ENCODE measurements at regions not wholly inside any gene's neighbourhood (a gene's known extent, or its start where the extent isn't known, plus 50 kb on each side); places are given as distances from the start of the nearest gene placed in this dataset.
"Not testable (repeated sequence)": the region's sequence is repeated elsewhere in the genome, so short reads cannot be mapped to it uniquely, and the experiment has no call there.

GRCh38 chr10:8835453-8836167 is 781.1 kb downstream of the GATA3 start:
- Mint-ChIP-seq H3K27ac (no peak overlapping the region), H3K4me3 (no peak overlapping the region), H3K4me1 (no peaks in the 10 kb centered on the region), H3K9me3 (peaks cover 2% of the 10 kb centered on the region), H3K36me3 (no peaks in the 10 kb centered on the region)
- no peak for DNase-seq (ENCODE audit: low spot score in 2 of 2)
- ATAC-seq, result no peak

DNA sequence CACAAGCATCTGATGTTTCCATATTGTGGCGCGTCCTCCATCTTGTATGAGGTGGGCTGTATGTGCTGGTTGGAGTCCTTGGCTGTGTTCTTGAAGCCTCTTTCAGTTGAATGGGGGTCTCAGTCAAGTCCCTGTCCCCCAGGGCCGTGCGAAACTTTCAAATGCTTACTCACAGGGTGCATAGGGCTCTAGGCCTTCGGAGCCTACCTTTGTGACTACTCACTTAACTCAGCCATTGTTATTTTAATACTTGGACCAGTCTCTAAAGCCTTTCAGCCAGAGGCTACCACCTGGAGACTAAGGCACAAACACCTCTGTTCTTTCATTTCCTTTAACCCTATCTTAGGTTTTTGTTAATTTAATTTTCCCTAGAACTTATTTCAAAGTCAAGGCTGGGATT is 785.9 kb downstream of the GATA3 start:
- ATAC-seq, result no peak
- no peaks in the 10 kb centered on the region for H3K4me1 Mint-ChIP-seq
- H3K9me3 Mint-ChIP-seq, result peaks cover 9% of the 10 kb centered on the region
- no peaks in the 10 kb centered on the region for H3K36me3 Mint-ChIP-seq
- no peak overlapping the region for H3K4me3 Mint-ChIP-seq
- DNase-seq (ENCODE audit: low spot score in 2 of 2), result no peak
- no peak overlapping the region for H3K27ac Mint-ChIP-seq

- Mint-ChIP-seq H3K4me3 (no peak overlapping the region), H3K4me1 (no peaks in the 10 kb centered on the region), H3K36me3 (no peaks in the 10 kb centered on the region), H3K9me3 (peaks cover 7% of the 10 kb centered on the region), H3K27ac (no peak overlapping the region)
- DNase-seq (ENCODE audit: low spot score in 2 of 2) (no peak), ATAC-seq (no peak)
Observed at GRCh38 chr10:8844141-8844540, 789.7 kb downstream of the GATA3 start.

DNA sequence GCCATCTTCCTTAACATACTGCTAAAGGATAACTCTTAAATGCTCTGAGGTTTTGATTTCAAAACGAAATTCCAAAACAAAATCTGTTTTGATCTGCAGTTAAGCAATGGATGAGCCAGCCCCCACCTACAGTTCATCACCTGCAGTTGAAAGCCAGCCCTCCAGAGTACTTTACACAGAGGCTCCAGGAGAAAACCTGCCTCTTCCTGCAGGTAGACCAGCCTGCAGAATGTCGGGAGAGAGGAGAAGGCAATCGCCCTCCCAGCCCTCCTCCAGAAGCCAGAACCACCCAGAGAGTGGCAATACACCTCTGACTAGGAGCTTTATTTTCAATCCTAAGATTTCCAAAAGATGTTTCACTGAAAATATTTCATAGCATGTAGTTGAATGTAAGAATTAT is 798.1 kb downstream of the GATA3 start:
- Mint-ChIP-seq H3K27ac (no peak overlapping the region), H3K4me3 (no peak overlapping the region), H3K4me1 (no peaks in the 10 kb centered on the region), H3K36me3 (no peaks in the 10 kb centered on the region), H3K9me3 (no peaks in the 10 kb centered on the region)
- no peak for ATAC-seq
- DNase-seq (ENCODE audit: low spot score in 2 of 2), result no peak

- no peaks in the 10 kb centered on the region for H3K36me3 Mint-ChIP-seq
- H3K4me3 Mint-ChIP-seq, result no peak overlapping the region
- no peaks in the 10 kb centered on the region for H3K9me3 Mint-ChIP-seq
- no peak for DNase-seq (ENCODE audit: low spot score in 2 of 2)
- no peak overlapping the region for H3K27ac Mint-ChIP-seq
- H3K4me1 Mint-ChIP-seq, result no peaks in the 10 kb centered on the region
- ATAC-seq, result no peak
Observed at GRCh38 chr10:8853048-8853447, 798.6 kb downstream of the GATA3 start.

GRCh38 chr10:8868924-8869323 is 814.4 kb downstream of the GATA3 start:
- not testable (repeated sequence) for H3K4me3 Mint-ChIP-seq; H3K36me3 Mint-ChIP-seq; H3K4me1 Mint-ChIP-seq; H3K27ac Mint-ChIP-seq; ATAC-seq; H3K9me3 Mint-ChIP-seq; DNase-seq (ENCODE audit: low spot score in 2 of 2)

DNA sequence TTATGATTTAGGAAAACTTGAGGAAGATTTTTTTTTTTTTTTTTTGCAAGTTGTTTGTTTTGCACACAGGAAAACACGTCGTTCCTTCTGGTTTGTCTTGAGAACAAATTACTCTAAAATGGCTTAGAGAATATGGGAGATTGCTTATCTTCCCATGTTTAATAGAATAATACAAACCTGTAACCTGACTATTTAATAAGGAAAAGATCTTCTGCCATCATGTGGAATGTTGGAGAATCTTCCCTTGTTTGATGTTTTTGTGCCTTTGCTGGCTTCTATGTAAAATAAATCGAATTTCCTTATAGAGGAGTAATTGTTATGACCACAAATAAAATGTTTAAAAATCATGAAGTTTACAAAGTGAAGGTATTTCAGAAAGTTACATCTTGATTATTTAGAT is 818.8 kb downstream of the GATA3 start:
- Mint-ChIP-seq H3K9me3 (no peaks in the 10 kb centered on the region), H3K36me3 (no peaks in the 10 kb centered on the region), H3K4me1 (no peaks in the 10 kb centered on the region), H3K4me3 (no peak overlapping the region), H3K27ac (no peak overlapping the region)
- ATAC-seq (no peak), DNase-seq (ENCODE audit: low spot score in 2 of 2) (no peak)

DNA sequence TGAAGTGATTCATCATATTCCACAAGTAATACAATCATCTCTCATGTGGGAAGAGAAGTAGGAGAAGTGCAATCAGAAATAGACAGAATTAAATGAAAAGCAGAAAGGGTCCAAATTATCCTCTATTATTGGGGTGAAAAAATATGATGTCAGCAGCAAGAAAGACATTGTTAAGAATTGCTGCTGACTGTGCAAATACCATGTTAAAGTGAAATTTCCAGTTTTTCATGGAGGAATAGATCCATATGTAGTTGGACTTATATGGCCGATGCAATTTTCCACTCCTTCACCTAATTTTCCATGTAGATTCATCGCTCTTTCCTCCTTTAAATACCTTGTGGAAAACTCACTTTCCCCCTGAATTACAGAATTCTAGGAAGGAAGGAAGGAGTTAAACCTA is 819.8 kb downstream of the GATA3 start:
- Mint-ChIP-seq H3K4me1 (no peaks in the 10 kb centered on the region), H3K9me3 (no peaks in the 10 kb centered on the region), H3K36me3 (no peaks in the 10 kb centered on the region), H3K27ac (no peak overlapping the region), H3K4me3 (no peak overlapping the region)
- ATAC-seq (no peak), DNase-seq (ENCODE audit: low spot score in 2 of 2) (no peak)

GRCh38 chr10:8874972-8875371 is 820.5 kb downstream of the GATA3 start:
- Mint-ChIP-seq H3K27ac (no peak overlapping the region), H3K9me3 (no peaks in the 10 kb centered on the region), H3K36me3 (no peaks in the 10 kb centered on the region), H3K4me3 (no peak overlapping the region), H3K4me1 (no peaks in the 10 kb centered on the region)
- DNase-seq (ENCODE audit: low spot score in 2 of 2), result no peak
- no peak for ATAC-seq

DNA sequence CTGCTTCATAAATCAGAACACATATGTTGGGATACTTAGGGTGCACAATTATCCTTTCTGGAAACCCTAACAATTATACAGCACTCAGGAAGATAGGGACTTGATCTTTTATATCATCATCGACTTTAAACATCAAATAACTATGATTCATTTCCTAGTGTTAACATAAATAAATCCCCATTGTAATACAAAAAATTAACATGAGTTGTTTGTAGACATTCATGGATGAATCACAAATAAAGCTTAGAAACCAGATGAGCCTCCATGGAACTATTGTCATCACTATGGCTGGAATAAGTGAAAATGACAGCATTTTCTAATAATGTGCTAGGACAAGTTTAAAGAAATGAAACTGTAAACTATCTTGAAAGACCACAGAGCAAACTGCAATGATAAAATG is 821.7 kb downstream of the GATA3 start:
- H3K27ac Mint-ChIP-seq, result no peak overlapping the region
- DNase-seq (ENCODE audit: low spot score in 2 of 2) (no peak), ATAC-seq (no peak)
- no peak overlapping the region for H3K4me3 Mint-ChIP-seq
- H3K36me3 Mint-ChIP-seq, result no peaks in the 10 kb centered on the region
- H3K4me1 Mint-ChIP-seq, result no peaks in the 10 kb centered on the region
- H3K9me3 Mint-ChIP-seq, result no peaks in the 10 kb centered on the region

GRCh38 chr10:8889538-8889937 is 835.0 kb downstream of the GATA3 start:
- peaks cover 3% of the 10 kb centered on the region for H3K9me3 Mint-ChIP-seq
- H3K4me1 Mint-ChIP-seq, result peaks cover 5% of the 10 kb centered on the region
- H3K4me3 Mint-ChIP-seq, result no peak overlapping the region
- ATAC-seq (no peak), DNase-seq (ENCODE audit: low spot score in 2 of 2) (no peak)
- H3K27ac Mint-ChIP-seq, result no peak overlapping the region
- no peaks in the 10 kb centered on the region for H3K36me3 Mint-ChIP-seq

GRCh38 chr10:8893102-8893501 is 838.6 kb downstream of the GATA3 start:
- peaks cover 5% of the 10 kb centered on the region for H3K4me1 Mint-ChIP-seq
- DNase-seq (ENCODE audit: low spot score in 2 of 2) (no peak), ATAC-seq (no peak)
- H3K9me3 Mint-ChIP-seq, result no peaks in the 10 kb centered on the region
- no peak overlapping the region for H3K4me3 Mint-ChIP-seq
- H3K27ac Mint-ChIP-seq, result no peak overlapping the region
- no peaks in the 10 kb centered on the region for H3K36me3 Mint-ChIP-seq

DNA sequence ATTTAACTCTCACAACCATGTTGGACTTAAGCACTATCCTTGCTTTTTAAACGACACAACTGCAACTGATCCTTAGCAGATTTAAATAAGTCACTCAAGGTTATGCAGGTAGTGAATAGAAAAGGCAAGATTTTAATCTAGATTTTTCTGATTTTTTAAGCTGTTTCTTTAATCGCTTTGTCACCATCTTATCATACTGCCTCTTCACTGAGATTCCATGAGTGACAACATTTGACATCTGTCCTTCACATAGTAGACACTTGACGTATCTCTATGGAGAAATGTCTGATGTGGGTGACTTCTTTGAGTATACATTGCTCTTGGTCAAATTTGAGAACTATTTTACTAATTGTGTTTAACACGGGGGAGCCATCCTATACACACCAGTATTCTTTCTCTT is 839.7 kb downstream of the GATA3 start:
- H3K36me3 Mint-ChIP-seq, result no peaks in the 10 kb centered on the region
- no peaks in the 10 kb centered on the region for H3K9me3 Mint-ChIP-seq
- H3K27ac Mint-ChIP-seq, result no peak overlapping the region
- ATAC-seq (no peak), DNase-seq (ENCODE audit: low spot score in 2 of 2) (no peak)
- peaks cover 5% of the 10 kb centered on the region for H3K4me1 Mint-ChIP-seq
- H3K4me3 Mint-ChIP-seq, result no peak overlapping the region

GRCh38 chr10:8897769-8898168 is 843.3 kb downstream of the GATA3 start:
- no peak for DNase-seq (ENCODE audit: low spot score in 2 of 2)

DNA sequence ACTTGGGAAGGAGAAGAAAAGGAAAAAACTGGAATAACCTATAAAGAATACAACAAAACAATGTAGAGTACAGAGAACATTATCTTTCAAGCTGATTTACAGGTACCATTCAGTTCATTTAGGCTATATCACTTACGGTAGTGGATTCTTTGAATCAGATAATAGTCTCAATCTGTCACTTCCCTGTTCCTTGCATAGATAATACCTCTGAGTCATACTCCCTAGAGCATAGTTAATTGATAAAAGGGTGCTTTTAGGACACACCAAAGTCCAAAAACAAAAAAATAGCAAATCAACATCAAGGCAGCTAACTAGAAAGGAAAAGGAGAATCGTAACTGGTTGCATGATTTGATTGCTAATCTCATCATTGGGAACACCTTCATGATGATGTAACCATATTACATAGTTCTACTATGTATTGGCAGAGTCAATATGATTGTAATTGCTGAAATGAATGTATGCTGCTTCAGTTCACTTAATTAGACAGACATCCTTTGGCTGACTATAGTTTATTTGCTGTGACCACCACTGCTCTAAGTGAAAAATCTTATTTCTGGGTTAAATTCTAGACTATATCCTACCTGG is 844.4 kb downstream of the GATA3 start:
- ATAC-seq (no peak), DNase-seq (ENCODE audit: low spot score in 2 of 2) (no peak)
- no peak overlapping the region for H3K27ac Mint-ChIP-seq
- no peaks in the 10 kb centered on the region for H3K36me3 Mint-ChIP-seq
- no peak overlapping the region for H3K4me3 Mint-ChIP-seq
- no peaks in the 10 kb centered on the region for H3K4me1 Mint-ChIP-seq
- no peaks in the 10 kb centered on the region for H3K9me3 Mint-ChIP-seq

More at GRCh38 chr10:8897769-8898168, 843.3 kb downstream of the GATA3 start:
- Mint-ChIP-seq H3K36me3 (no peaks in the 10 kb centered on the region), H3K9me3 (no peaks in the 10 kb centered on the region), H3K4me1 (no peaks in the 10 kb centered on the region), H3K4me3 (no peak overlapping the region), H3K27ac (no peak overlapping the region)
- ATAC-seq, result no peak

DNA sequence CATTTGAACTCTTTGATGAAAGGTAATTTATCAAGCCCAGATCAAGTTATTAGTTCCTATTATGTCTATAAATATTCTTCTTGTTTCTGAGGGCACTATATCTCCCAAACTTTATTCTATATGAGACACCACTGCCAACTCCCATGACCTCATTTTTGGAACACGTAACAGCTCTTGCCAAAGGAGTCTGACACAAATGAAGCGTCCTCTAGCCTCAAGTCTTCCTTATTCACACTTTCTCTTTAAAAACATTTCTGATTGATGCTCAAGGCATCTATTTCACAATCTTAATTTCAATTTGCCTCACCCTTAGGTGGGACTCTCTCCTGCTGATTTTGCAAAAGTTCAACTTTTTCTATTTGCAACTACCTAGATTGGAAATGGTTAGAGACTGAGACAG is 848.4 kb downstream of the GATA3 start:
- no peak overlapping the region for H3K27ac Mint-ChIP-seq
- H3K9me3 Mint-ChIP-seq, result no peaks in the 10 kb centered on the region
- H3K4me3 Mint-ChIP-seq, result no peak overlapping the region
- DNase-seq (ENCODE audit: low spot score in 2 of 2) (no peak), ATAC-seq (no peak)
- no peaks in the 10 kb centered on the region for H3K36me3 Mint-ChIP-seq
- no peaks in the 10 kb centered on the region for H3K4me1 Mint-ChIP-seq

Data from stimulated activated effector memory CD8-positive, alpha-beta T cell treated with anti-CD3 and anti-CD28 coated beads, Interleukin-12 subunit alpha, Interleukin-12 subunit beta, amount 100 ng/mL, for 72 hours (primary cell).